Left lung (tissue), 4 donors: ENCODE measurements at regions not wholly inside any gene's neighbourhood (a gene's known extent, or its start where the extent isn't known, plus 50 kb on each side); places are given as distances from the start of the nearest gene placed in this dataset.

Experiments
- ATAC-seq: fragments of 200-7000 bp; cut with Tn5 transposase; one replicate; pipeline ENCODE4 v1.9.1; 2020; ENCODE audit warnings: moderate library complexity
- DNase-seq, 4 donors: peaks; one replicate each; pipeline ENCODE4 v3.0.0-alpha.2; 2013 to 2020
- H3K27ac ChIP-seq, 2 donors: fragments of 200-600 bp; sonication (generic) in 1 of 2; one replicate each; pipeline versions ENCODE4 v1.5.0 to v1.8.0; 2020 to 2021
- H3K27me3 ChIP-seq, 2 donors: fragments of 200-600 bp; sonication (generic) in 1 of 2; one replicate each; pipeline versions ENCODE4 v1.5.0 to v1.8.0; 2020 to 2021
- H3K36me3 ChIP-seq, 2 donors: fragments of 200-600 bp; sonication (generic) in 1 of 2; one replicate each; pipeline versions ENCODE4 v1.5.0 to v1.8.0; 2020 to 2021
- H3K4me1 ChIP-seq, 2 donors: fragments of 200-600 bp; one replicate each; pipeline ENCODE4 v1.8.0; 2021
- H3K4me3 ChIP-seq, 2 donors: fragments of 200-600 bp; sonication (generic) in 1 of 2; one replicate each; pipeline versions ENCODE4 v1.5.0 to v1.8.0; 2020 to 2021; ENCODE audit warnings: mild to moderate bottlenecking in 1 of 2
- H3K9me3 ChIP-seq, 2 donors: fragments of 200-600 bp; sonication (generic) in 1 of 2; one replicate each; pipeline versions ENCODE4 v1.5.0 to v1.8.0; 2020 to 2021
- CTCF ChIP-seq, 2 donors: fragments of 200-600 bp; sonication (generic) in 1 of 2; IDR thresholded peaks; one replicate each; pipeline versions ENCODE4 v1.5.0 to v1.8.0; 2021; ENCODE audit warnings: antibody characterized with exemption in 2 of 2
- intact Hi-C, 2 donors: fragments of 100-400 bp; cut with DNase I; formaldehyde crosslinking; loops; one replicate each; pipeline versions ENCODE4 v1.11.2 to v1.14.2; 2022
- donor health status: DM: no; HTN: yes; CAD: no.
- donor health status: DM: no; HTN: no; CAD: no.

GRCh38 chr3:31172336-31172735 lies 277.9 kb upstream of the GADL1 start:
- no peak overlapping the region for H3K27ac ChIP-seq
- no peaks in the 10 kb centered on the region for H3K36me3 ChIP-seq
- no peak overlapping the region for H3K4me3 ChIP-seq
- ATAC-seq (no peak), DNase-seq (no peak)
- intact Hi-C loops, result no loop called here
- TF ChIP-seq CTCF (IDR thresholded peaks at IDR 0.05), result no peak
- H3K4me1 ChIP-seq, result no peaks in the 10 kb centered on the region
- no peaks in the 10 kb centered on the region for H3K27me3 ChIP-seq
- no peaks in the 10 kb centered on the region for H3K9me3 ChIP-seq

- no peak for TF ChIP-seq CTCF (IDR thresholded peaks at IDR 0.05)
- no peaks in the 10 kb centered on the region for H3K9me3 ChIP-seq
- intact Hi-C loops, result no loop called here
- no peak overlapping the region for H3K27ac ChIP-seq
- no peak for DNase-seq
- H3K36me3 ChIP-seq, result no peaks in the 10 kb centered on the region
- no peak overlapping the region for H3K4me3 ChIP-seq
- no peaks in the 10 kb centered on the region for H3K4me1 ChIP-seq
- no peaks in the 10 kb centered on the region for H3K27me3 ChIP-seq
- ATAC-seq, result no peak
Observed at GRCh38 chr3:31173118-31173718, 278.8 kb upstream of the GADL1 start.

GRCh38 chr3:31174079-31174478 lies 279.6 kb upstream of the GADL1 start:
- Histone ChIP-seq H3K27ac (no peak overlapping the region), H3K9me3 (no peaks in the 10 kb centered on the region), H3K4me3 (no peak overlapping the region), H3K27me3 (no peaks in the 10 kb centered on the region), H3K4me1 (no peaks in the 10 kb centered on the region), H3K36me3 (no peaks in the 10 kb centered on the region)
- ATAC-seq, result no peak
- intact Hi-C loops, result no loop called here
- no peak for DNase-seq
- TF ChIP-seq CTCF (IDR thresholded peaks at IDR 0.05), result no peak

GRCh38 chr3:31176045-31176444 lies 281.6 kb upstream of the GADL1 start:
- Histone ChIP-seq H3K27me3 (no peaks in the 10 kb centered on the region), H3K36me3 (no peaks in the 10 kb centered on the region), H3K9me3 (no peaks in the 10 kb centered on the region), H3K27ac (no peak overlapping the region), H3K4me3 (no peak overlapping the region), H3K4me1 (no peaks in the 10 kb centered on the region)
- ATAC-seq (no peak), DNase-seq (no peak)
- intact Hi-C loops, result no loop called here
- no peak for TF ChIP-seq CTCF (IDR thresholded peaks at IDR 0.05)

GRCh38 chr3:31178467-31178866 lies 284.0 kb upstream of the GADL1 start:
- intact Hi-C loops, result no loop called here
- H3K4me1 ChIP-seq, result no peaks in the 10 kb centered on the region
- no peaks in the 10 kb centered on the region for H3K27me3 ChIP-seq
- no peak for ATAC-seq
- no peak overlapping the region for H3K4me3 ChIP-seq
- TF ChIP-seq CTCF (IDR thresholded peaks at IDR 0.05), result no peak
- H3K36me3 ChIP-seq, result no peaks in the 10 kb centered on the region
- DNase-seq, result no peak
- no peaks in the 10 kb centered on the region for H3K9me3 ChIP-seq
- H3K27ac ChIP-seq, result no peak overlapping the region
